NT2/D1 (cell line): ENCODE measurements at regions not wholly inside any gene's neighbourhood (a gene's known extent, or its start where the extent isn't known, plus 50 kb on each side); places are given as distances from the start of the nearest gene placed in this dataset.

ENCODE experiments used
- SUZ12 ChIP-seq: IDR thresholded peaks from 2 replicates; pipeline ENCODE4 v1.6.1; 2011; ENCODE audit not compliant: insufficient read length, insufficient read depth; ENCODE audit errors: extremely low read depth
- YY1 ChIP-seq: IDR thresholded peaks from 2 replicates; pipeline ENCODE4 v1.6.1; 2011; ENCODE audit not compliant: insufficient read length, insufficient read depth
- ZNF274 ChIP-seq: IDR thresholded peaks from 2 replicates; pipeline ENCODE4 v1.6.1; 2011; ENCODE audit warnings: mild to moderate bottlenecking, low read depth, low read length

- TF ChIP-seq ZNF274 = no peak
- no peak for TF ChIP-seq YY1
- TF ChIP-seq SUZ12 = no peak
Observed at GRCh38 chr5:174210596-174211276, 165.2 kb downstream of the NSG2 start.
